ENCODE measurements at regions not wholly inside any gene's neighbourhood (a gene's known extent, or its start where the extent isn't known, plus 50 kb on each side); places are given as distances from the start of the nearest gene placed in this dataset.

- no peak for TF ChIP-seq CTCF (conservative IDR thresholded peaks at IDR 0.05; ENCODE audit: low read depth, low read length)
- no peak for TF ChIP-seq POLR2A (IDR thresholded peaks at IDR 0.05; ENCODE audit: low read depth, low read length)
Observed at GRCh38 chrX:17986440-17986839, 125.3 kb upstream of the RAI2 start.

Measured in IMR-90 (cell line).